Coronary artery (tissue), 2 donors: ENCODE measurements at regions not wholly inside any gene's neighbourhood (a gene's known extent, or its start where the extent isn't known, plus 50 kb on each side); places are given as distances from the start of the nearest gene placed in this dataset.

Experiments
- DNase-seq: peaks from one replicate; pipeline ENCODE4 v3.0.0-alpha.2; 2017; ENCODE audit warnings: low spot score
- H3K27ac ChIP-seq, 2 donors: fragments of 200-600 bp; sonication (generic); one replicate each; pipeline ENCODE4 v1.5.1; 2016 to 2019
- H3K4me3 ChIP-seq: fragments of 200-600 bp; sonication (generic); 2 replicates; pipeline ENCODE4 v1.5.1; 2016; ENCODE audit warnings: mild to moderate bottlenecking, moderate library complexity
- CTCF ChIP-seq: fragments of 200-600 bp; sonication (generic); IDR thresholded peaks from one replicate; pipeline ENCODE4 v1.5.1; 2019; ENCODE audit warnings: antibody characterized with exemption

DNA sequence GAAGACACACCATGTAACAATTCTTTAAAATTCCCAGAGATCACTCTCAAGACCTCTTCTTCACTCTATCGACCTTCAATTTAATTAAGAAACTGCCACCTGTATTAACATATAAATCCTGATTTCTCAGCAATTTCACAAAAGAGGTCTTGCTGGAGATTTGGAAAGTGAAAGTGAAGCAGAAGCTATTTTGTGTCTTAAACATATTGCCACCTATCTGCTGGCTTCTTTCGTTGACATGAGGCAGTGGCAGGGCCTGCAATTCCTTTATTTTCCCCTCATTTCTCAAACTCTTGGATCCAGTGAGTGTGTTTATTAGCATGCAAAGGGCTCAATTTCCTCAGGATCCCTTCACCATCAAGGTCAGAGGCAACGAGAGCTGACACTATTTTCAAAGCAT, 780.2 kb upstream of the SLITRK1 start:
- H3K4me3 ChIP-seq: no peak overlapping the region
- no peak for TF ChIP-seq CTCF
- H3K27ac ChIP-seq: no peak overlapping the region
- no peak for DNase-seq

DNA sequence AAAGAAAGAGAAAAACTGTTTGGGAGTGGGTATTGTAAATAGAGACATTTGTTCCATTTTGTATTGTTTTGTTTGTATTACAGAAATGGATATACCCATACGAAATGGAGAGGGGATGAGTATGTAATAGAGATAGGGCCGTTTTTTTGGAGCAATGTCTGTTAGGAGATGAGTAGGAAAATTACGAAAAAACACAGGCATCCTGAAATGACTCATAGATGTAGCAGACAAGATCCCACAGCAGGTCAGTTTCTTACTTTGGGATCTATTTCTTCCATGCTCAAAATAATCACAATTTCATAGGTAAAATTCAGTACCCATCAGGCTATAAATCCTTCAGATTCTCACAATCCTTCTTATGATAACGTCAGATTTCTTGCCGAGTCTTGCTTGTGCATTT, 779.4 kb upstream of the SLITRK1 start:
- no peak for TF ChIP-seq CTCF
- H3K27ac ChIP-seq: no peak overlapping the region
- DNase-seq: no peak
- no peak overlapping the region for H3K4me3 ChIP-seq

DNA sequence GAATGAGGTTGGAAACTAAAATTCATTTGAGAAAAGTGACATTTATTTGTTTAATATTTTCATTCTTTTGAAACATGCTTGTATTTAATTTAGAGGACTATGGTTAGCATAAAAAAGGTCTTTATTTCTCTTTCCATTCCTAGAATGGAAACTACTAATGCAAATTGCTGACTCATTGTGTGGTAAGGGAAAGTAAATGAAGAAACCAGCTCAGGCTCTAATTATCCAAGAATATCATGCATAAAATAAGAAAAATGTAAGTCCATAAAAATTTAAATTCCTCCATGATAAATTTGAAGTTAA, 777.0 kb upstream of the SLITRK1 start:
- no peak for DNase-seq
- H3K4me3 ChIP-seq: no peak overlapping the region
- H3K27ac ChIP-seq: no peak overlapping the region
- TF ChIP-seq CTCF: no peak

DNA sequence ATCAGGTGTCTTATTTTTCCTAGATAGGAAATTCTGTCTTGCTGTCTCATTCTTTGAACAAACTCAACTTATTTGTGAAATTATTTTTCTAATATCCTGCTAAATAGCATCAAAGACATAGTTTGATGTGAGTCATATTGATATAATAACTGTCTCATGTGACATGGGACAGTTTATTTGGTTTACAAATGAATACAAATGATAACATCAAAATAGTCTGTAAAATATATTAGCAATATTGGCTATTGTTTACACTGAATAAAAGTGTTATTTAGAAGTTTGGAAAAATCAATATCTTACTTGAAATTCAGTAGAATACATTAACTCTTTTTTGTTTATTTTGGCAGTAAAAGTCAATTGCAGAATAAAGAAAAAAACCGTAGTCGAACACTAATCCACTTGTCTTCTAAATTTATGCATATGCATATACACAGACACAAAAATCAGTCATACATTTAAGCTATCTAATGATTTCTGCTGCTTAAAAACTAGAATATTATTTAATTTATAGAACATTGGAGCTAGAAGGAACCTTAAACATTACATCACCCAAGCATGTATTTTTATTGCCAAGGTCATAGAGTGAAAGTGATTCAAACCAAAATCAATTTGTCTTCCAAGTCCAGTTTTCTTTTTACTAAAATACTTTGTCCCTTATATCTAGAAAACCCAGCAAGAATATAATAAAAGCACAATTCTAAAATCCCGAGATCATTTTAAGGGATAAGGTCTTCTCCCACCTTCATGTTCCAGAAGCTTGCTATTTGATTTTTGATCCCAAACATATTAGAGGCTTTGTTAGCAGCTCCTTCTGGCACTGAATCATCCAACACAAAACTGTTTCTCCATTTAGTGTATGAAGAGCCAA, 776.5 kb upstream of the SLITRK1 start:
- TF ChIP-seq CTCF: no peak
- no peak overlapping the region for H3K4me3 ChIP-seq
- DNase-seq: no peak
- no peak overlapping the region for H3K27ac ChIP-seq

DNA sequence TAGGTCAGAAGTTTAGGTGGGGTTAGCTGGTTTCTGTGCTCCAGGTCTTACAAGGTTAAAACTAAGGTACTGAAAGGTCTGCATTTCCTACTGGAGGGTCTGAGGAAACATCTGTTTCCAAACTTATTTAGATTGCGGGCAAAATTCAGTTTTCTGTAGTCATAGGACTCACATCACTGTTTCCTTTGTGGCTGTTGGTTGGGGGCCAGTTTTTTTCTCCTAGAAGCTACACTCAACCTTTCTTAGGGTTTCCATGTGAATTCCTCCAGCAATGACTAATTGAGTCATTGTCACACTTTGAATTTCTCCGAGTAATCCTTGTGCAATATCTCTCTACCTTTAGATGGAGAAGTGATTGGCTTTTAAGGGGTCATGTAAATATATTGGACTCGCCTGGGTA, 773.4 kb upstream of the SLITRK1 start:
- no peak for TF ChIP-seq CTCF
- H3K27ac ChIP-seq: no peak overlapping the region
- no peak overlapping the region for H3K4me3 ChIP-seq
- no peak for DNase-seq

GRCh38 chr13:84654654-84655275, 772.5 kb upstream of the SLITRK1 start:
- TF ChIP-seq CTCF: no peak
- Histone ChIP-seq H3K27ac (no peak overlapping the region), H3K4me3 (no peak overlapping the region)
- DNase-seq: no peak
